HEK293T (cell line): ENCODE measurements at regions not wholly inside any gene's neighbourhood (a gene's known extent, or its start where the extent isn't known, plus 50 kb on each side); places are given as distances from the start of the nearest gene placed in this dataset.

ENCODE experiments used
- CTCF ChIA-PET: fragments of 350-600 bp; formaldehyde crosslinking; extraction: SDS; loops from one replicate; lab custom pipeline; 2021; ENCODE audit warnings: antibody characterized with exemption, inconsistent platforms; lab: Yijun Ruan, JAX
- POLR2A ChIA-PET: fragments of 350-600 bp; formaldehyde crosslinking; extraction: SDS; loops from one replicate; lab custom pipeline; 2020; ENCODE audit warnings: antibody characterized with exemption, inconsistent platforms; lab: Yijun Ruan, JAX
- DNase-seq: peaks from one replicate; pipeline ENCODE4 v3.0.0; 2012; ENCODE audit warnings: mixed read lengths; ENCODE audit errors: extremely low spot score
- ARNT ChIP-seq: fragments of 450-650 bp; IDR thresholded peaks from 2 replicates; pipeline ENCODE4 v1.6.1; 2017; ENCODE audit warnings: mild to moderate bottlenecking
- BHLHE40 ChIP-seq: fragments of 450-650 bp; IDR thresholded peaks from 2 replicates; pipeline ENCODE4 v1.6.1; 2016; ENCODE audit warnings: mild to moderate bottlenecking, moderate library complexity, borderline replicate concordance
- CTBP1 ChIP-seq: fragments of 450-650 bp; IDR thresholded peaks from 2 replicates; pipeline ENCODE4 v1.6.1; 2016; ENCODE audit warnings: borderline replicate concordance
- ELF4 ChIP-seq: fragments of 450-650 bp; IDR thresholded peaks from 2 replicates; pipeline ENCODE4 v1.6.1; 2017; ENCODE audit warnings: antibody characterized with exemption
- FOXA1 ChIP-seq: fragments of 450-650 bp; IDR thresholded peaks from 2 replicates; pipeline ENCODE4 v1.6.1; 2016; ENCODE audit warnings: mild to moderate bottlenecking
- FOXK2 ChIP-seq: fragments of 450-650 bp; IDR thresholded peaks from 2 replicates; pipeline ENCODE4 v1.6.1; 2016; ENCODE audit warnings: mild to moderate bottlenecking
- FOXM1 ChIP-seq: fragments of 450-650 bp; IDR thresholded peaks from 2 replicates; pipeline ENCODE4 v1.6.1; 2017; ENCODE audit warnings: mild to moderate bottlenecking, borderline replicate concordance
- HDGF ChIP-seq: fragments of 450-650 bp; IDR thresholded peaks from 2 replicates; pipeline ENCODE4 v1.6.1; 2017; ENCODE audit warnings: antibody characterized with exemption, borderline replicate concordance
- L3MBTL2 ChIP-seq: fragments of 450-650 bp; conservative IDR thresholded peaks from 2 replicates; pipeline ENCODE4 v1.6.1; 2016; ENCODE audit warnings: mild to moderate bottlenecking
- LEF1 ChIP-seq: fragments of 450-650 bp; IDR thresholded peaks from 2 replicates; pipeline ENCODE4 v1.6.1; 2017; ENCODE audit warnings: mild to moderate bottlenecking, borderline replicate concordance
- NFRKB ChIP-seq: fragments of 450-650 bp; IDR thresholded peaks from 2 replicates; pipeline ENCODE4 v1.6.1; 2016; ENCODE audit warnings: mild to moderate bottlenecking, moderate library complexity
- PKNOX1 ChIP-seq: fragments of 450-650 bp; IDR thresholded peaks from 2 replicates; pipeline ENCODE4 v1.6.1; 2016
- SP1 ChIP-seq: fragments of 450-650 bp; IDR thresholded peaks from 2 replicates; pipeline ENCODE4 v1.6.1; 2017
- SUZ12 ChIP-seq: fragments of 450-650 bp; IDR thresholded peaks from 2 replicates; pipeline ENCODE4 v1.6.1; 2016; ENCODE audit warnings: mild to moderate bottlenecking
- TARDBP ChIP-seq: fragments of 450-650 bp; IDR thresholded peaks from 2 replicates; pipeline ENCODE4 v1.6.1; 2016
- ZNF384 ChIP-seq: fragments of 450-650 bp; IDR thresholded peaks from 2 replicates; pipeline ENCODE4 v1.6.1; 2016

- TF ChIP-seq CTBP1 = no peak
- no peak for DNase-seq
- CTCF ChIA-PET = no interaction called here
- POLR2A ChIA-PET = no interaction called here
Measured at GRCh38 chr1:184291701-184292100, 95.1 kb upstream of the C1orf21 start.

GRCh38 chr1:184292101-184292500 is 94.7 kb upstream of the C1orf21 start:
- DNase-seq = no peak
- POLR2A ChIA-PET = no interaction called here
- CTCF ChIA-PET = no interaction called here
- TF ChIP-seq LEF1 = no peak
- no peak for TF ChIP-seq BHLHE40
- no peak for TF ChIP-seq SP1
- TF ChIP-seq FOXM1 = no peak
- no peak for TF ChIP-seq SUZ12
- no peak for TF ChIP-seq PKNOX1
- TF ChIP-seq ELF4 = no peak
- TF ChIP-seq ARNT = no peak
- no peak for TF ChIP-seq FOXA1
- no peak for TF ChIP-seq HDGF
- TF ChIP-seq L3MBTL2 = no peak
- TF ChIP-seq TARDBP = no peak

GRCh38 chr1:184294101-184294500 is 92.7 kb upstream of the C1orf21 start:
- DNase-seq = no peak
- ChIA-PET POLR2A (no interaction called here), CTCF (no interaction called here)
- no peak for TF ChIP-seq SUZ12
- no peak for TF ChIP-seq ELF4
- TF ChIP-seq BHLHE40 = no peak
- TF ChIP-seq ARNT = no peak
- no peak for TF ChIP-seq FOXM1
- no peak for TF ChIP-seq TARDBP
- TF ChIP-seq ZNF384 = no peak
- TF ChIP-seq L3MBTL2 = no peak
- TF ChIP-seq FOXA1 = no peak
- no peak for TF ChIP-seq LEF1
- TF ChIP-seq FOXK2 = no peak
- TF ChIP-seq HDGF = no peak
- TF ChIP-seq CTBP1 = no peak
- TF ChIP-seq SP1 = no peak
- TF ChIP-seq PKNOX1 = no peak
- TF ChIP-seq NFRKB = no peak

- no peak for DNase-seq
- ChIA-PET POLR2A (interaction anchor here (1.0 kb wide), 1 partner anchor 90 kb away, joined by 3 read pairs; the partner anchor contains the start of gene C1orf21), CTCF (no interaction called here)
- no peak for TF ChIP-seq ZNF384
- no peak for TF ChIP-seq ARNT
- no peak for TF ChIP-seq FOXM1
- TF ChIP-seq ELF4 = no peak
- no peak for TF ChIP-seq NFRKB
- no peak for TF ChIP-seq CTBP1
- no peak for TF ChIP-seq SP1
- no peak for TF ChIP-seq HDGF
- TF ChIP-seq FOXK2 = no peak
Measured at GRCh38 chr1:184296466-184297243, 90.2 kb upstream of the C1orf21 start.

GRCh38 chr1:184297244-184297750 is 89.5 kb upstream of the C1orf21 start:
- POLR2A ChIA-PET = interaction anchor here (1.0 kb wide), 1 partner anchor 89 kb away, joined by 3 read pairs; the partner anchor contains the start of gene C1orf21

More at GRCh38 chr1:184297244-184297750, 89.5 kb upstream of the C1orf21 start:
- no peak for DNase-seq
- TF ChIP-seq SUZ12 (no peak), L3MBTL2 (no peak), TARDBP (no peak), NFRKB (no peak), FOXM1 (no peak), LEF1 (no peak), FOXK2 (no peak), SP1 (no peak), PKNOX1 (no peak), CTBP1 (no peak), HDGF (no peak), ARNT (no peak), FOXA1 (no peak), BHLHE40 (no peak)
- CTCF ChIA-PET = no interaction called here
